Prostate gland (tissue), 2 donors: ENCODE measurements at regions not wholly inside any gene's neighbourhood (a gene's known extent, or its start where the extent isn't known, plus 50 kb on each side); places are given as distances from the start of the nearest gene placed in this dataset.

ENCODE experiments used
- DNase-seq: peaks from one replicate; pipeline ENCODE4 v3.0.0-alpha.2; 2019; ENCODE audit warnings: low spot score
- H3K27ac ChIP-seq, 2 donors: fragments of 200-600 bp; sonication (generic); 2 replicates each; pipeline ENCODE4 v1.5.1; 2017 to 2019
- H3K27me3 ChIP-seq: fragments of 200-600 bp; sonication (generic); replicated peaks from 2 replicates; pipeline ENCODE4 v1.5.1; 2019; ENCODE audit not compliant: insufficient read depth
- H3K36me3 ChIP-seq, 2 donors: fragments of 200-600 bp; sonication (generic); 1 replicate in 1 of 2; 2 replicates in 1 of 2; pipeline versions ENCODE4 v1.5.1 to v1.8.1; 2017 to 2019
- H3K4me1 ChIP-seq: fragments of 200-600 bp; sonication (generic); replicated peaks from 2 replicates; pipeline ENCODE4 v1.5.1; 2019
- H3K4me3 ChIP-seq, 2 donors: fragments of 200-600 bp; sonication (generic); 2 replicates each; pipeline ENCODE4 v1.5.1; 2017 to 2019
- H3K9me3 ChIP-seq: fragments of 200-600 bp; sonication (generic); 2 replicates; pipeline ENCODE4 v1.5.1; 2017
- CTCF ChIP-seq, 4 experiments: fragments of 200-600 bp in 2 of 4; fragments of 450-650 bp in 2 of 4; sonication (generic) in 2 of 4; IDR thresholded peaks; 1 replicate in 3 of 4; 2 replicates in 1 of 4; pipeline ENCODE4 v1.5.1; 2016 to 2019; ENCODE audit warnings: antibody characterized with exemption in 4 of 4, mild to moderate bottlenecking in 2 of 4, moderate library complexity in 2 of 4
- POLR2A ChIP-seq: fragments of 450-650 bp; IDR thresholded peaks from one replicate; pipeline ENCODE4 v1.6.1; 2016; ENCODE audit warnings: antibody characterized with exemption, mild to moderate bottlenecking
- POLR2AphosphoS5 ChIP-seq: sonication (generic); formaldehyde crosslinking; IDR thresholded peaks from one replicate; pipeline ENCODE4 v1.6.1; 2017; ENCODE audit warnings: antibody characterized with exemption
- WGBS: methylation state at CpG from one replicate; pipeline ENCODE4 v1.1.5; 2018; 5-methylcytosine and 5-hydroxymethylcytosine counted together
- intact Hi-C: fragments of 100-400 bp; cut with DNase I; formaldehyde crosslinking; loops from one replicate; pipeline ENCODE4 v1.14.2; 2022

- TF ChIP-seq CTCF (IDR thresholded peaks at IDR 0.05): no peak
- TF ChIP-seq POLR2AphosphoS5: no peak
- no peak for TF ChIP-seq POLR2A
- DNase-seq: no peak
- Histone ChIP-seq H3K9me3 (no peaks in the 10 kb centered on the region), H3K4me3 (no peak overlapping the region), H3K4me1 (no peaks in the 10 kb centered on the region), H3K27ac (no peak overlapping the region), H3K36me3 (no peaks in the 10 kb centered on the region), H3K27me3 (no peaks in the 10 kb centered on the region)
- 86% methylated on average over 3 of the region's 3 CpGs for whole genome bisulfite sequencing
- intact Hi-C loops: no loop called here
These were observed 960.2 kb downstream of the SQOR start for GRCh38 chr15:46595016-46595415.

- TF ChIP-seq POLR2A (no peak), CTCF (IDR thresholded peaks at IDR 0.05) (no peak), POLR2AphosphoS5 (no peak)
- H3K4me3 ChIP-seq: no peak overlapping the region
- no peaks in the 10 kb centered on the region for H3K9me3 ChIP-seq
- intact Hi-C loops: no loop called here
- no peak overlapping the region for H3K27ac ChIP-seq
- no peaks in the 10 kb centered on the region for H3K27me3 ChIP-seq
- DNase-seq: no peak
- no peaks in the 10 kb centered on the region for H3K36me3 ChIP-seq
- H3K4me1 ChIP-seq: no peaks in the 10 kb centered on the region
- WGBS: 43% methylated on average over 3 of the region's 3 CpGs
These were observed 972.2 kb downstream of the SQOR start for GRCh38 chr15:46607077-46607476.

GRCh38 chr15:46616033-46616432, 981.2 kb downstream of the SQOR start:
- H3K4me3 ChIP-seq: no peak overlapping the region
- no peak for TF ChIP-seq POLR2AphosphoS5
- no peak for TF ChIP-seq CTCF (IDR thresholded peaks at IDR 0.05)
- TF ChIP-seq POLR2A: no peak
- intact Hi-C loops: no loop called here
- no peak overlapping the region for H3K27ac ChIP-seq
- no peak for DNase-seq
- no peaks in the 10 kb centered on the region for H3K27me3 ChIP-seq
- no peaks in the 10 kb centered on the region for H3K4me1 ChIP-seq
- 91% methylated on average over 4 of the region's 4 CpGs for WGBS
- no peaks in the 10 kb centered on the region for H3K36me3 ChIP-seq
- H3K9me3 ChIP-seq: no peaks in the 10 kb centered on the region

- no peak overlapping the region for H3K27ac ChIP-seq
- TF ChIP-seq POLR2A: no peak
- TF ChIP-seq CTCF (IDR thresholded peaks at IDR 0.05): no peak
- TF ChIP-seq POLR2AphosphoS5: no peak
- H3K36me3 ChIP-seq: no peaks in the 10 kb centered on the region
These were observed 982.7 kb downstream of the SQOR start for GRCh38 chr15:46617507-46617906.

GRCh38 chr15:46618984-46619383, 984.2 kb downstream of the SQOR start:
- no peaks in the 10 kb centered on the region for H3K9me3 ChIP-seq
- no peak for DNase-seq
- no peaks in the 10 kb centered on the region for H3K36me3 ChIP-seq
- H3K27ac ChIP-seq: no peak overlapping the region
- intact Hi-C loops: no loop called here
- 43% methylated on average over 2 of the region's 2 CpGs for WGBS
- no peaks in the 10 kb centered on the region for H3K27me3 ChIP-seq
- no peak for TF ChIP-seq POLR2A
- H3K4me3 ChIP-seq: no peak overlapping the region
- no peaks in the 10 kb centered on the region for H3K4me1 ChIP-seq

More at GRCh38 chr15:46617507-46617906, 982.7 kb downstream of the SQOR start:
- no peaks in the 10 kb centered on the region for H3K4me1 ChIP-seq
- H3K27me3 ChIP-seq: no peaks in the 10 kb centered on the region
- DNase-seq: no peak
- intact Hi-C loops: no loop called here
- H3K9me3 ChIP-seq: no peaks in the 10 kb centered on the region
- no peak overlapping the region for H3K4me3 ChIP-seq
